Ovary (tissue), 7 donors: ENCODE measurements at regions not wholly inside any gene's neighbourhood (a gene's known extent, or its start where the extent isn't known, plus 50 kb on each side); places are given as distances from the start of the nearest gene placed in this dataset.
"Not testable (repeated sequence)": the region's sequence is repeated elsewhere in the genome, so short reads cannot be mapped to it uniquely, and the experiment has no call there.

Experiments
- DNase-seq, 5 donors: peaks; one replicate each; pipeline ENCODE4 v3.0.0-alpha.2; 2019 to 2020
- H3K27ac ChIP-seq, 2 donors: fragments of 200-600 bp; one replicate each; pipeline versions ENCODE4 v1.5.1 to v1.8.0; 2019 to 2022
- H3K27me3 ChIP-seq: fragments of 200-600 bp; one replicate; pipeline ENCODE4 v1.8.0; 2022
- H3K36me3 ChIP-seq: fragments of 200-600 bp; sonication (generic); one replicate; pipeline ENCODE4 v1.5.1; 2019
- H3K4me1 ChIP-seq: one replicate; pipeline ENCODE4 v1.8.1; 2013; ENCODE audit warnings: mild to moderate bottlenecking, moderate library complexity; ENCODE audit not compliant: insufficient read depth
- H3K4me3 ChIP-seq: fragments of 200-600 bp; sonication (generic); one replicate; pipeline ENCODE4 v1.5.1; 2017
- H3K9me3 ChIP-seq, 2 donors: fragments of 200-600 bp in 1 of 2; sonication (generic) in 1 of 2; one replicate each; pipeline versions ENCODE4 v1.5.1 to v1.8.1; 2013 to 2019; ENCODE audit warnings: mild to moderate bottlenecking in 1 of 2, moderate library complexity in 1 of 2
- EP300 ChIP-seq: sonication (generic); formaldehyde crosslinking; IDR thresholded peaks from one replicate; pipeline ENCODE4 v1.6.1; 2017; ENCODE audit warnings: antibody characterized with exemption
- POLR2A ChIP-seq: fragments of 450-650 bp; IDR thresholded peaks from one replicate; pipeline ENCODE4 v1.6.1; 2017; ENCODE audit warnings: antibody characterized with exemption, mild to moderate bottlenecking, moderate library complexity
- WGBS, 3 donors: extraction: QIAGEN DNeasy Blood & Tissue Kit in 1 of 3; methylation state at CpG; one replicate each; pipeline versions ENCODE4 v1.1.5 to v1.1.7; 2013 to 2017; 5-methylcytosine and 5-hydroxymethylcytosine counted together
- intact Hi-C, 4 donors: fragments of 100-400 bp; cut with DNase I; formaldehyde crosslinking; loops; one replicate each; pipeline versions ENCODE4 v1.11.0 to v1.15.1; 2022 to 2023
- TF ChIP-seq, protein P1 (sequence below), 3 donors: fragments of 450-650 bp in 2 of 3; fragments of 200-600 bp in 1 of 3; IDR thresholded peaks; one replicate each; pipeline versions ENCODE4 v1.5.1 to v1.8.0; 2016 to 2022; ENCODE audit warnings: antibody characterized with exemption in 3 of 3, mild to moderate bottlenecking in 1 of 3
- donor health status: DM: no; HTN: no; CAD: no; lungs with moderate emphysema.
- donor health status: DM: no; HTN: no; CAD: no.
- donor health status: Bipolar disorder and iron deficiency.
- donor health status: DM: no; HTN: no; CAD: no.
- donor health status: DM: yes; HTN: yes; CAD: no.

DNA sequence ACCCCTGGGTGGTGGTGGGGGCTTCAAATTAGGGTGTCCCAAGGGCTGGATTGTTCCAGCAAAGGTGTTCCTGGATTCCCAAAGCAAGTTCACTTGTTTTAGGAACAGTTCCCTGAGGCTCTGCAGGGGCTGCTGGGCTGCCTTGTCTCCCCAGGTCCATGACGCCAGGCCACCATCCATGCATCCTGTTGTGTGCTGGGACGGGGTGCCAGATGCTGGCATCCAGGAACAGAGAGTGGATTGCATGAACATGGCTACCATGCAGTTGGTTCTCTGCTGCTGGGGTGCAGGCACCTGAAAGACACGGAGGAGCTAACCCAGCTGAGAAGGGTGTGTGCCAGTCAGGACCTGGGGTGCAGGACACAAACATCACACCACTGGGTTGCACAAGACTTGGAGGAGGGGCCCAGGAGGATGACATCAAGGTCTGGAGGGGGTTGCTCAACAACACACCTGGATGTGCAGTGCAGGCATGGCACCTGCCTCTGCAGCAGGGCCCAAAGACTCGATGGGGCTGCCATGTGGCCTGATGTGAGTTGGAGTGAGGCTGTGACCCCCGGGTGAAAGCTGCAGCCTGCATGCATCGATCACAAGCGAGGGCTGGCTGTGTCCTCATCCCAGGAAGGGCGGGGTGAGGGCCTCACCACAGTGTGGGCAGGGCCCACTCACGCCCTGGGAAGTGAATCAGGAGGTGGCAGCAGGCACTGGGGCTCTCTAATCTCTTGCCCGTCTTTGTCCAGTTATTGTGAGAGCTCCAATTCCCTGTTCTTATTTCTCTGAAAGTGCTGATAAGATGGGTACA, 74.0 kb upstream of the CLDN5 start:
- no peaks in the 10 kb centered on the region for H3K27me3 ChIP-seq
- intact Hi-C loops = loop anchor here in 1 of 4 donors (10.0 kb wide), 1 partner anchor 63 kb away; no protein-coding TSS in a partner anchor
- no peaks in the 10 kb centered on the region for H3K4me1 ChIP-seq
- H3K4me3 ChIP-seq = no peak overlapping the region
- 53 to 56% (median 53%) methylated on average over 10 of the region's 10 CpGs for WGBS, 3 donors
- TF ChIP-seq EP300 (no peak), POLR2A (no peak)
- TF ChIP-seq, protein P1, sequence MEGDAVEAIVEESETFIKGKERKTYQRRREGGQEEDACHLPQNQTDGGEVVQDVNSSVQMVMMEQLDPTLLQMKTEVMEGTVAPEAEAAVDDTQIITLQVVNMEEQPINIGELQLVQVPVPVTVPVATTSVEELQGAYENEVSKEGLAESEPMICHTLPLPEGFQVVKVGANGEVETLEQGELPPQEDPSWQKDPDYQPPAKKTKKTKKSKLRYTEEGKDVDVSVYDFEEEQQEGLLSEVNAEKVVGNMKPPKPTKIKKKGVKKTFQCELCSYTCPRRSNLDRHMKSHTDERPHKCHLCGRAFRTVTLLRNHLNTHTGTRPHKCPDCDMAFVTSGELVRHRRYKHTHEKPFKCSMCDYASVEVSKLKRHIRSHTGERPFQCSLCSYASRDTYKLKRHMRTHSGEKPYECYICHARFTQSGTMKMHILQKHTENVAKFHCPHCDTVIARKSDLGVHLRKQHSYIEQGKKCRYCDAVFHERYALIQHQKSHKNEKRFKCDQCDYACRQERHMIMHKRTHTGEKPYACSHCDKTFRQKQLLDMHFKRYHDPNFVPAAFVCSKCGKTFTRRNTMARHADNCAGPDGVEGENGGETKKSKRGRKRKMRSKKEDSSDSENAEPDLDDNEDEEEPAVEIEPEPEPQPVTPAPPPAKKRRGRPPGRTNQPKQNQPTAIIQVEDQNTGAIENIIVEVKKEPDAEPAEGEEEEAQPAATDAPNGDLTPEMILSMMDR (IDR thresholded peaks at IDR 0.05) = no peak
- no peaks in the 10 kb centered on the region for H3K36me3 ChIP-seq
- H3K9me3 ChIP-seq = no peaks in the 10 kb centered on the region
- DNase-seq = no peak
- no peak overlapping the region for H3K27ac ChIP-seq

DNA sequence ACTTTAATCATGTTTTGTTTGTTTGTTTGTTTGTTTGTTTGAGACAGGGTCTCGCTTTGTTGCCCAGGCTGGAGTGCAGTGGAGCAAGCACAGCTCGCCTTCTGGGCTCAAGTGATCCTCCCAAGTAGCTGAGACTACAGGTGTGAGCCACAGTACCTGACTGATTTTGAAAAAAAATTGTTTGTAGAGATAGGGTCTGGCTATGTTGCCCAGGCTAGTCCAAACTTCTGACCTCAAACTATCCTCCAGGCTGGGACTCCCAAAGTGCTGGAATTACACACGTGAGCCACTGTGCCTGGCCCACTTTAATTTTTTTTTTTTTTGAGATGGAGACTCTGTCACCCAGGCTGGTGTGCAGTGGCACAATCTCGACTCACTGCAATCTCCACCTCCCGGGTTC, 74.8 kb upstream of the CLDN5 start:
- 85 to 88% (median 86%) methylated on average over 5 of the region's 5 CpGs for WGBS, 3 donors
- intact Hi-C loops = loop anchor here in 1 of 4 donors (10.0 kb wide), 1 partner anchor 64 kb away; no protein-coding TSS in a partner anchor

DNA sequence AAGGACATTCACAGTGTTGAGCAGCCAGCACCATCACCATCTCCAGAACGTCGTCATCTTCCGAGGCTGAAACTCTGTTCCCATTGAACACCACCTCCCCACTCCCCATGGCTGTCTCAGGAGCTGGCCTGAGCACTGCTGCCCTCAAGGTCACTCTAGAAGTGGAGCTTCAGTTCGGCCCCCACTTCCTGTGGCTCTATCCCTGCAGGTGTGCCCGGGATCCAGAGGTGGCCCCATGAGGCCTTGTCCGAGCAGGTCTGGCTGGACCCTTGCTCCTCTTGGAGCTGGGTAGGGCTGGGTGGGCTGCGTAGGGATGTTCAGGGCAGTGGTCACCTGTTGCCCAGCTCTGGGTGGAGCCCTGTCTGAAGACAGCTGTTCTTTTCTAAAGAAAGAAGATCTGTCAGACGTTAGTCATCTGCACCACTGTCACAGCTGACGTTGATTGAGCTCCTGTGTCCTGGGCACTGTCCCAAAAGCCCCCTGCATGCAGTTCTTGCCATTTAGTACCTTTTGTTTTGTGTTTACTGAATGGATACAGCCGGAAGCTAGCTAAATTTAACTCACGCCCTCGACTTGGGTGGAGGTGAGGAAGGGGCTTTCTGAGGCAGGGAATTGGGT, 75.5 kb upstream of the CLDN5 start:
- no peak for DNase-seq
- H3K27me3 ChIP-seq = no peaks in the 10 kb centered on the region
- no peaks in the 10 kb centered on the region for H3K9me3 ChIP-seq
- H3K4me1 ChIP-seq = no peaks in the 10 kb centered on the region
- intact Hi-C loops = loop anchor here in 1 of 4 donors (10.0 kb wide), 1 partner anchor 65 kb away; no protein-coding TSS in a partner anchor
- WGBS, 3 donors = 55 to 72% (median 58%) methylated on average over 11 to 12 of the region's 12 CpGs
- H3K27ac ChIP-seq = no peak overlapping the region
- H3K4me3 ChIP-seq = no peak overlapping the region
- TF ChIP-seq POLR2A (no peak), EP300 (no peak)
- TF ChIP-seq, protein P1 (IDR thresholded peaks at IDR 0.05) = no peak
- no peaks in the 10 kb centered on the region for H3K36me3 ChIP-seq

More for the DNA sequence above, 74.8 kb upstream of the CLDN5 start:
- Histone ChIP-seq H3K9me3 (no peaks in the 10 kb centered on the region), H3K4me1 (no peaks in the 10 kb centered on the region), H3K27ac (no peak overlapping the region), H3K4me3 (no peak overlapping the region), H3K36me3 (no peaks in the 10 kb centered on the region), H3K27me3 (no peaks in the 10 kb centered on the region)
- DNase-seq = no peak
- TF ChIP-seq, protein P1 (IDR thresholded peaks at IDR 0.05) = no peak
- no peak for TF ChIP-seq POLR2A
- no peak for TF ChIP-seq EP300

DNA sequence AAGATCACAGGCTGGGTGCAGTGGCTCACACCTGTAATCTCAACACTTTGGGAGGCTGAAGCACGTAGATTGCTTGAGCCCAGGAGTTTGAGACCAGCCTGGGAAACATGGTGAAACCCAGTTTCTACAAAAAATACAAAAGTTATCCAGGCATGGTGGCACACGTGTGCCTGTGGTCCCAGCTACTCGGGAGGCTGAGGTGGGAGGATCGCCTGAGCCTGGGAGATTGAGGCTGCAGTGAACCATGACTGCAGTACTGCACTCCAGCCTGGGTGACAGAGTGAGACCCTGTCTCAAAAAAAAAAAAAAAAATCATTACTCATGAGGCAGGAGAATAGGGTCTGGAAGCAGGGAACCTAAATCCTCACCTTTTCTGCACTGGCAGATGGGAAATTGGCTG, 79.1 kb upstream of the CLDN5 start:
- H3K36me3 ChIP-seq, H3K4me1 ChIP-seq, H3K4me3 ChIP-seq, H3K9me3 ChIP-seq, DNase-seq, intact Hi-C loops, H3K27ac ChIP-seq, H3K27me3 ChIP-seq: not testable (repeated sequence)
- WGBS, 3 donors = 71 to 84% (median 75%) methylated on average over 4 of the region's 4 CpGs

DNA sequence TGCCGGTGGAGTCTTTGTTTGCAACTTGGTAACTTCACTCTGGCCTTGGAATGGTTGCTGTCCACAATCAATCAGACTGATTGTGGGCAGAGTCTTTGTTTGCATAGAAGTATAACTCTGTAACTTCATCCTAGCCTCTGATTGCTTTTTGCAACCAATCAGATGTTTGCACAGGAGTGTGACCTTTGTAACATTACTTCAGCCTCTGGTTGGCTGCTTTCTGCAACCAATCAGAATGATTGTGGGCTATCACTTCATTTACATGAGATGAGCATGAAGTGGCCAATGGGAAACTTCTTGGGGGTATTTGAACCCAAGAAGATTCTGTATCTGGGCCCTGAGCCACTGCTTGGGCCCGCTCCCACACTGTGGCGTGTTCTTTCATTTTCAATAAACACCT, 79.6 kb upstream of the CLDN5 start:
- DNase-seq = no peak
- no peaks in the 10 kb centered on the region for H3K9me3 ChIP-seq
- no peak overlapping the region for H3K27ac ChIP-seq
- H3K4me3 ChIP-seq = no peak overlapping the region
- 69 to 84% (median 77%) methylated on average over 3 of the region's 3 CpGs for WGBS, 3 donors
- no peaks in the 10 kb centered on the region for H3K4me1 ChIP-seq
- no peaks in the 10 kb centered on the region for H3K36me3 ChIP-seq
- H3K27me3 ChIP-seq = no peaks in the 10 kb centered on the region
- intact Hi-C loops = no loop called here
- no peak for TF ChIP-seq EP300
- TF ChIP-seq POLR2A = no peak
- TF ChIP-seq, protein P1 (IDR thresholded peaks at IDR 0.05) = no peak
